Osteocyte (in vitro differentiated cells): ENCODE measurements at regions not wholly inside any gene's neighbourhood (a gene's known extent, or its start where the extent isn't known, plus 50 kb on each side); places are given as distances from the start of the nearest gene placed in this dataset.

Source experiments
- DNase-seq: peaks from one replicate; pipeline ENCODE4 v3.0.0; 2021; ENCODE audit warnings: mixed read lengths; ENCODE audit not compliant: unreplicated experiment; ENCODE audit errors: extremely low spot score
- H3K27ac Mint-ChIP-seq: one replicate; pipeline ENCODE4 v1.8.0; 2021; ENCODE audit warnings: mild to moderate bottlenecking, mixed read lengths; ENCODE audit not compliant: unreplicated experiment
- H3K27me3 Mint-ChIP-seq: one replicate; pipeline ENCODE4 v1.8.0; 2021; ENCODE audit warnings: mixed read lengths; ENCODE audit not compliant: unreplicated experiment
- H3K36me3 Mint-ChIP-seq: one replicate; pipeline ENCODE4 v1.8.0; 2021; ENCODE audit warnings: mixed read lengths; ENCODE audit not compliant: unreplicated experiment
- H3K4me1 Mint-ChIP-seq: one replicate; pipeline ENCODE4 v1.8.0; 2021; ENCODE audit warnings: mixed read lengths; ENCODE audit not compliant: unreplicated experiment
- H3K4me3 Mint-ChIP-seq: one replicate; pipeline ENCODE4 v1.8.0; 2021; ENCODE audit warnings: mild to moderate bottlenecking, moderate library complexity, mixed read lengths; ENCODE audit not compliant: unreplicated experiment
- H3K9me3 Mint-ChIP-seq: one replicate; pipeline ENCODE4 v1.8.0; 2021; ENCODE audit warnings: mixed read lengths; ENCODE audit not compliant: unreplicated experiment
- TF ChIP-seq, protein P1 (sequence below): fragments of 200-600 bp; sonication (generic); IDR thresholded peaks from 2 replicates; pipeline ENCODE4 v1.5.0; 2021; ENCODE audit warnings: antibody characterized with exemption, mild to moderate bottlenecking, moderate library complexity

DNA sequence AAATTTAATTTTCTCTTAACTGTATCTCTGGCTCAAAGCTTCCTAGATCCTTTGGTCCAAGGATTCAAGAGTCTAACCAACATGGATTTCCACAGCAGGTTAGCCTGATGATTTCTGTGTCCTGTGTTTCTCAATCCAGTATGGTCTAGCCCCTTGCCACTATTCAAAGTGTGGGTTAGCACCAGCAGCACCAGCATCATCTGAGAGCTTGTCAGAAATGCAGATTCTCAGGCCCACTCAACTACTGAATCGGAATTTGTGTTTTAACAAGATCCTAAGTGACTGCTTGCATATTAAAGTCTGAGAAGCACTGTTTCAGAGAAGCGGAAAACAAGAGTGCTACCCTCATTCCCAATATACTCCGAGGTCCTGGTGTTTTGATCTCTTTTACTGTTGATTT lies 133.8 kb upstream of the PRDM1 start:
- no peak for DNase-seq
- TF ChIP-seq, protein P1, sequence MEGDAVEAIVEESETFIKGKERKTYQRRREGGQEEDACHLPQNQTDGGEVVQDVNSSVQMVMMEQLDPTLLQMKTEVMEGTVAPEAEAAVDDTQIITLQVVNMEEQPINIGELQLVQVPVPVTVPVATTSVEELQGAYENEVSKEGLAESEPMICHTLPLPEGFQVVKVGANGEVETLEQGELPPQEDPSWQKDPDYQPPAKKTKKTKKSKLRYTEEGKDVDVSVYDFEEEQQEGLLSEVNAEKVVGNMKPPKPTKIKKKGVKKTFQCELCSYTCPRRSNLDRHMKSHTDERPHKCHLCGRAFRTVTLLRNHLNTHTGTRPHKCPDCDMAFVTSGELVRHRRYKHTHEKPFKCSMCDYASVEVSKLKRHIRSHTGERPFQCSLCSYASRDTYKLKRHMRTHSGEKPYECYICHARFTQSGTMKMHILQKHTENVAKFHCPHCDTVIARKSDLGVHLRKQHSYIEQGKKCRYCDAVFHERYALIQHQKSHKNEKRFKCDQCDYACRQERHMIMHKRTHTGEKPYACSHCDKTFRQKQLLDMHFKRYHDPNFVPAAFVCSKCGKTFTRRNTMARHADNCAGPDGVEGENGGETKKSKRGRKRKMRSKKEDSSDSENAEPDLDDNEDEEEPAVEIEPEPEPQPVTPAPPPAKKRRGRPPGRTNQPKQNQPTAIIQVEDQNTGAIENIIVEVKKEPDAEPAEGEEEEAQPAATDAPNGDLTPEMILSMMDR: no peak
- H3K4me3 Mint-ChIP-seq: no peak overlapping the region
- H3K27ac Mint-ChIP-seq: no peak overlapping the region
- peaks cover 4% of the 10 kb centered on the region for H3K9me3 Mint-ChIP-seq
- H3K4me1 Mint-ChIP-seq: no peaks in the 10 kb centered on the region
- peaks cover 3% of the 10 kb centered on the region for H3K27me3 Mint-ChIP-seq
- no peaks in the 10 kb centered on the region for H3K36me3 Mint-ChIP-seq

DNA sequence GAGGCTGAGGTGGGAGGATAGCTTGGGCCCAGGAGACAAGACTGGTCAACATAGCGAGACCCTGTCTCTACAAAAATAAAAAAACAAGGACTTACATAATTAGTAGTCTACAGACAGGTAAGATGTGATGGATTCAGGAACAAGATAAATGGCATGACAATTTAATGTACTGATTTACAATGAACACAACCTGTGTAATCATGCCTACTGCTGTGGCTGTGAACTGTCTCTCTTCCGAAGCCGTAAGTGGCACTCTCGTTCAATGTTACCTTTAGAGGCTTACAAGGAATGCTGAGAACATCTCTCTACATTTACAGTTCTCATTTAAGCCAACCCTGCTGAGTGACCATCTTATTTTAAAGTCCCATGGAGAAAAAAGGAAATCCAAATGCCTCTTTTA lies 134.8 kb upstream of the PRDM1 start:
- H3K9me3 Mint-ChIP-seq: no peaks in the 10 kb centered on the region
- peaks cover 3% of the 10 kb centered on the region for H3K27me3 Mint-ChIP-seq
- DNase-seq: no peak
- no peak overlapping the region for H3K4me3 Mint-ChIP-seq
- TF ChIP-seq, protein P1: no peak
- H3K27ac Mint-ChIP-seq: no peak overlapping the region
- no peaks in the 10 kb centered on the region for H3K36me3 Mint-ChIP-seq
- H3K4me1 Mint-ChIP-seq: no peaks in the 10 kb centered on the region

- no peaks in the 10 kb centered on the region for H3K9me3 Mint-ChIP-seq
- no peak for DNase-seq
- peaks cover 3% of the 10 kb centered on the region for H3K27me3 Mint-ChIP-seq
- no peak overlapping the region for H3K4me3 Mint-ChIP-seq
- no peaks in the 10 kb centered on the region for H3K4me1 Mint-ChIP-seq
- H3K36me3 Mint-ChIP-seq: no peaks in the 10 kb centered on the region
- H3K27ac Mint-ChIP-seq: no peak overlapping the region
- TF ChIP-seq, protein P1: no peak
These were observed 136.3 kb upstream of the PRDM1 start for GRCh38 chr6:105949869-105950268.

- no peaks in the 10 kb centered on the region for H3K9me3 Mint-ChIP-seq
- no peak overlapping the region for H3K27ac Mint-ChIP-seq
- H3K36me3 Mint-ChIP-seq: no peaks in the 10 kb centered on the region
- H3K4me1 Mint-ChIP-seq: no peaks in the 10 kb centered on the region
- DNase-seq: no peak
- peaks cover 16% of the 10 kb centered on the region for H3K27me3 Mint-ChIP-seq
- no peak overlapping the region for H3K4me3 Mint-ChIP-seq
- TF ChIP-seq, protein P1: no peak
These were observed 142.6 kb upstream of the PRDM1 start for GRCh38 chr6:105943514-105943913.

- Mint-ChIP-seq H3K4me1 (no peaks in the 10 kb centered on the region), H3K9me3 (no peaks in the 10 kb centered on the region), H3K27ac (no peak overlapping the region), H3K4me3 (no peak overlapping the region), H3K36me3 (no peaks in the 10 kb centered on the region), H3K27me3 (peaks cover 16% of the 10 kb centered on the region)
- no peak for DNase-seq
- TF ChIP-seq, protein P1: no peak
These were observed 144.3 kb upstream of the PRDM1 start for GRCh38 chr6:105941621-105942412.
